Sigmoid colon (tissue), 6 donors: ENCODE measurements at regions not wholly inside any gene's neighbourhood (a gene's known extent, or its start where the extent isn't known, plus 50 kb on each side); places are given as distances from the start of the nearest gene placed in this dataset.

Experiments
- DNase-seq: peaks from one replicate; pipeline ENCODE4 v3.0.0-alpha.2; 2019
- H3K27ac ChIP-seq, 4 donors: fragments of 200-600 bp; sonication (generic); one replicate each; pipeline ENCODE4 v1.5.1; 2016 to 2019; ENCODE audit warnings: mild to moderate bottlenecking in 1 of 4
- H3K27me3 ChIP-seq, 3 donors: fragments of 200-600 bp; sonication (generic); one replicate each; pipeline ENCODE4 v1.5.1; 2019; ENCODE audit warnings: mild to moderate bottlenecking in 1 of 3
- H3K36me3 ChIP-seq, 4 donors: fragments of 200-600 bp; sonication (generic); one replicate each; pipeline ENCODE4 v1.5.1; 2016 to 2019
- H3K4me1 ChIP-seq, 4 donors: fragments of 200-600 bp; sonication (generic); one replicate each; pipeline ENCODE4 v1.5.1; 2017 to 2019
- H3K4me3 ChIP-seq, 4 donors: fragments of 200-600 bp; sonication (generic); one replicate each; pipeline ENCODE4 v1.5.1; 2017 to 2019; ENCODE audit warnings: mild to moderate bottlenecking in 2 of 4, moderate library complexity in 1 of 4
- H3K9me3 ChIP-seq, 4 donors: fragments of 200-600 bp in 3 of 4; sonication (generic) in 3 of 4; one replicate each; pipeline versions ENCODE4 v1.5.1 to v1.6.1; 2013 to 2019
- EP300 ChIP-seq, 4 donors: sonication (generic); formaldehyde crosslinking; IDR thresholded peaks; one replicate each; pipeline ENCODE4 v1.6.1; 2017; ENCODE audit warnings: antibody characterized with exemption in 4 of 4
- POLR2A ChIP-seq, 2 donors: fragments of 450-650 bp; IDR thresholded peaks; one replicate each; pipeline ENCODE4 v1.6.1; 2016; ENCODE audit warnings: antibody characterized with exemption in 2 of 2, mild to moderate bottlenecking in 2 of 2, moderate library complexity in 2 of 2
- POLR2AphosphoS5 ChIP-seq, 4 donors: sonication (generic); formaldehyde crosslinking; IDR thresholded peaks; one replicate each; pipeline ENCODE4 v1.6.1; 2017; ENCODE audit warnings: antibody characterized with exemption in 4 of 4
- WGBS, 2 donors: extraction: QIAGEN DNeasy Blood & Tissue Kit; methylation state at CpG; one replicate each; pipeline ENCODE4 v1.1.7; 2013; 5-methylcytosine and 5-hydroxymethylcytosine counted together
- intact Hi-C: fragments of 100-400 bp; cut with DNase I; formaldehyde crosslinking; loops from one replicate; pipeline ENCODE4 v1.15.1; 2023
- TF ChIP-seq, protein P1 (sequence below), 4 experiments: fragments of 450-650 bp in 3 of 4; fragments of 200-600 bp in 1 of 4; IDR thresholded peaks; one replicate each; pipeline ENCODE4 v1.5.1; 2016 to 2019; ENCODE audit warnings: antibody characterized with exemption in 4 of 4, mild to moderate bottlenecking in 3 of 4, moderate library complexity in 2 of 4
- donor health status: healthy with polysubstance abuse.
- donor health status: healthy.

DNA sequence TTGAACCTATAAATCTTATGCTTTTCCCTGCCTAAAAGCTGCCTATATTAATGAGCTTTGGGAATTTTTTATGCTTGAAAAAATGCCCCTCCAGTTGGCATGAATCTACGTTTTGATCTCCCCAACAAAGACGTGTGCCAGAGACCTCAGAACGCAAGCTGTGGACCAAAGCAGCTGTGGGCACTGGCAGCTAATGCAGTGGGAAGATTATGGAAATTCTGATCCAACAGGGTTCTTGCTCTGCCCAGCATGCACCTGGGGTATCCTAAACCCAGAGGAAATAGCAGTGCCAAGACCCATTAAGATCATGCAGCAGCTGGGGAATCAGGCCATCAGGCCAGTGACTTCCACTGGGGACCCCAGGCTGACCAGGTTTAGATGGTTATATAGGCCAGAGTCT lies 423.0 kb downstream of the ZBBX start:
- Histone ChIP-seq H3K36me3 (no peaks in the 10 kb centered on the region), H3K27me3 (no peaks in the 10 kb centered on the region), H3K27ac (no peak overlapping the region), H3K4me3 (no peak overlapping the region), H3K4me1 (no peaks in the 10 kb centered on the region), H3K9me3 (peaks cover 0 to 3% (median 1%) of the 10 kb centered on the region in 4 donors)
- 83 to 88% methylated on average over 3 of the region's 3 CpGs for WGBS, 2 donors
- DNase-seq: no peak
- TF ChIP-seq EP300 (IDR thresholded peaks at IDR 0.05) (no peak), POLR2AphosphoS5 (IDR thresholded peaks at IDR 0.05) (no peak), POLR2A (IDR thresholded peaks at IDR 0.05) (no peak)
- TF ChIP-seq, protein P1, sequence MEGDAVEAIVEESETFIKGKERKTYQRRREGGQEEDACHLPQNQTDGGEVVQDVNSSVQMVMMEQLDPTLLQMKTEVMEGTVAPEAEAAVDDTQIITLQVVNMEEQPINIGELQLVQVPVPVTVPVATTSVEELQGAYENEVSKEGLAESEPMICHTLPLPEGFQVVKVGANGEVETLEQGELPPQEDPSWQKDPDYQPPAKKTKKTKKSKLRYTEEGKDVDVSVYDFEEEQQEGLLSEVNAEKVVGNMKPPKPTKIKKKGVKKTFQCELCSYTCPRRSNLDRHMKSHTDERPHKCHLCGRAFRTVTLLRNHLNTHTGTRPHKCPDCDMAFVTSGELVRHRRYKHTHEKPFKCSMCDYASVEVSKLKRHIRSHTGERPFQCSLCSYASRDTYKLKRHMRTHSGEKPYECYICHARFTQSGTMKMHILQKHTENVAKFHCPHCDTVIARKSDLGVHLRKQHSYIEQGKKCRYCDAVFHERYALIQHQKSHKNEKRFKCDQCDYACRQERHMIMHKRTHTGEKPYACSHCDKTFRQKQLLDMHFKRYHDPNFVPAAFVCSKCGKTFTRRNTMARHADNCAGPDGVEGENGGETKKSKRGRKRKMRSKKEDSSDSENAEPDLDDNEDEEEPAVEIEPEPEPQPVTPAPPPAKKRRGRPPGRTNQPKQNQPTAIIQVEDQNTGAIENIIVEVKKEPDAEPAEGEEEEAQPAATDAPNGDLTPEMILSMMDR (IDR thresholded peaks at IDR 0.05): no peak
- intact Hi-C loops: no loop called here

DNA sequence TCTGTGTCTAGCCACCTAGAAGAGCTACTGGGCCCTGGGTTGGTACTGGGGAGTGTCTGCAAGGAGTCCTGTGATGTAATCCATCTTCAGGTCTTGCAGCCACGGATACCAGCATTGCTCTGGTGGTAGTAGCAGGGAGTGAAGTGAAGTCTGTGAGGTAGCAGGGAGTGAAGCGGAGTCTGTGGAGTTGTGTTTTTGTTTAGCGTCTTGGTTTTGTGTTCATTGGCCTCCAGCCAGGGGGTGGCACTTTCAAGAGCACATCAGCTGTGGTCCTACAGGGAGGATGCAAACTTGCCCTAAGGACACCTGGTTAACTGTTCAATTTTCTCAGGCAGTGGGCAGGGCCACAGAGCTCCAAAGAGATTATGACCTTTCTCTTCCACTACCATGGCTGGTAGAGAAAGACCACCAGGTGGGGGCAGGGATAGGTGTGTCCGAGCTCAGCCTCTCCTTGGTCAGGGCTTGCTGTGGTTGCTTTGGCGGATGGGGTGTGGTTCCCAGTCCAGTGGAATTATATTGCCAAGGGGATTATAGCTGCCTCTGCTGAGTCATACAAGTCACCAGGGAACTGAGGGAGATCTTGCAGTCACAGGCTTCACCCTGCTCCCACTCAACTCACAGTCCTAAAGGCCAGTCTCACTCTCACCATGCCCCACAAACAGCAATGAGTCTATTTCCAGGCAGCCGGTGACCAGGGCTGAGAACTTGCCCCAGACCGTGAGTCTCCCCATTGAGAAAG lies 424.7 kb downstream of the ZBBX start:
- Histone ChIP-seq H3K36me3 (no peaks in the 10 kb centered on the region), H3K9me3 (peaks cover 0 to 3% (median 1%) of the 10 kb centered on the region in 4 donors), H3K4me1 (no peaks in the 10 kb centered on the region), H3K4me3 (no peak overlapping the region), H3K27ac (no peak overlapping the region), H3K27me3 (no peaks in the 10 kb centered on the region)
- WGBS, 2 donors: 88 to 93% methylated on average over 7 of the region's 7 CpGs
- no peak for DNase-seq
- TF ChIP-seq POLR2A (IDR thresholded peaks at IDR 0.05): no peak
- TF ChIP-seq, protein P1 (IDR thresholded peaks at IDR 0.05): no peak
- TF ChIP-seq POLR2AphosphoS5 (IDR thresholded peaks at IDR 0.05): no peak
- no peak for TF ChIP-seq EP300 (IDR thresholded peaks at IDR 0.05)
- intact Hi-C loops: no loop called here

DNA sequence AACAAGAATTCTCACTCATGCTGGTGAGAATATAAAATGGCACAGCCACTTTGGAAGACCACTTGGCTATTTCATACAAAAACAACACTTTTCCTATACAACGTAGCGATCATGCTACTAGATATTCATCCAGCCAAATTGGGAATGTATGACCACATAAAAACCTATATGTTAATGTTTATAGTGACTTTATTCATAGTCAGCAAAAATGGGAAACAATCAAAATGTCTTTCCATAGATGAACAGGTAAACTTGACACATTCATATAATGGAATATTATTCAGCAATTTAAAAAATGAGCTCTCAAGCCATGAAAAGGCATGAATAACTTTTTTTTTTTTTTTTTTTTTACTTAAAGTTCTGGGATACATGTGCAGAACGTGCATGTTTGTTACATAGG lies 445.2 kb downstream of the ZBBX start:
- no peak for DNase-seq
- H3K9me3 ChIP-seq: no peaks in the 10 kb centered on the region
- intact Hi-C loops: no loop called here
- no peak overlapping the region for H3K4me3 ChIP-seq
- no peaks in the 10 kb centered on the region for H3K27me3 ChIP-seq
- 92% methylated on average over 3 of the region's 3 CpGs for WGBS, 2 donors
- TF ChIP-seq POLR2A (IDR thresholded peaks at IDR 0.05) (no peak), POLR2AphosphoS5 (IDR thresholded peaks at IDR 0.05) (no peak), EP300 (IDR thresholded peaks at IDR 0.05) (no peak)
- no peaks in the 10 kb centered on the region for H3K4me1 ChIP-seq
- H3K36me3 ChIP-seq: no peaks in the 10 kb centered on the region
- H3K27ac ChIP-seq: no peak overlapping the region

DNA sequence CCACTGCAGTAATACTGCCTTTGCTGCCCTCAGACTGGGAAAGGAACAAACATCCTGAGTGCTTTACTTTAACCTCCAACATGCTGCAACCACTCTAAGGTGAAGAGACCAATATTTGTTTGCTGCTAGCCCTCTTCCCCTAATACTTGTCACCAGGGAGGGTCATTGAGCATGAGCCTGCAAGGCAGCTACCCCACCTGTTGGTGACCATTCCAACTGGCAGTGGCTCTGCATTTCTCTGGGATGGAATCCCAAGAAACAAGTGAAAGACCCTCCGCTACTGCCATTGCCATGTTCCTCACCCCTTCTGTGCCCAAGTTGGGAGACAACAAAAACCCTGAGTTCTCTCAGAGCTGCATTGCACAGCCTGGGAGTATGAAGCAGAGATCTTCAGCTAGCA lies 462.7 kb downstream of the ZBBX start:
- Histone ChIP-seq H3K4me1 (no peaks in the 10 kb centered on the region), H3K27me3 (no peaks in the 10 kb centered on the region), H3K27ac (no peak overlapping the region), H3K4me3 (no peak overlapping the region), H3K9me3 (peaks cover 0 to 6% (median 0%) of the 10 kb centered on the region in 4 donors), H3K36me3 (no peaks in the 10 kb centered on the region)
- intact Hi-C loops: no loop called here
- DNase-seq: no peak
- TF ChIP-seq, protein P1 (IDR thresholded peaks at IDR 0.05): no peak
- TF ChIP-seq POLR2A (IDR thresholded peaks at IDR 0.05): no peak
- TF ChIP-seq POLR2AphosphoS5 (IDR thresholded peaks at IDR 0.05): no peak
- no peak for TF ChIP-seq EP300 (IDR thresholded peaks at IDR 0.05)
- 90 to 93% methylated on average over 1 of the region's 1 CpG for WGBS, 2 donors

DNA sequence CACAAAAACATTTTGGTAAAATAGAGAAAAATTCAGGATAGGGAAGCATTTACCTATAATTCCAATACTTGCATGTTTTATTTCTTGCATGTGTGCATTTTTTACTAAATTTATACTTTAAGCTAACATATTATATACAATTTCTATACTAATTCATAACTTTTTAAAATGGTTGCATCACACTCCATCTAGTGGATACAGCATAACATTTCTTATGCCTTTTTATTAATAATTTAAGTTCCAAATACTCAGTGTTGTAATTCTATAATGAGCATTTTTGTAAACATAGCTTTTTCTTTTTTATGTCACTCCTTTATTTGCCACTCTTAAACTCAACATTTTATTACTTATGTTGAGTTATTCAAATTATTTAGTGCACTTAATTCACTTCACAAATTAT lies 477.7 kb downstream of the ZBBX start:
- no peaks in the 10 kb centered on the region for H3K36me3 ChIP-seq
- intact Hi-C loops: no loop called here
- no peak for DNase-seq
- no peak for TF ChIP-seq EP300 (IDR thresholded peaks at IDR 0.05)
- TF ChIP-seq POLR2A (IDR thresholded peaks at IDR 0.05): no peak
- TF ChIP-seq, protein P1 (IDR thresholded peaks at IDR 0.05): no peak
- TF ChIP-seq POLR2AphosphoS5 (IDR thresholded peaks at IDR 0.05): no peak
- H3K4me3 ChIP-seq: no peak overlapping the region
- H3K9me3 ChIP-seq: no peaks in the 10 kb centered on the region
- no peaks in the 10 kb centered on the region for H3K4me1 ChIP-seq
- no peaks in the 10 kb centered on the region for H3K27me3 ChIP-seq
- no peak overlapping the region for H3K27ac ChIP-seq
